ENCODE measurements at regions not wholly inside any gene's neighbourhood (a gene's known extent, or its start where the extent isn't known, plus 50 kb on each side); places are given as distances from the start of the nearest gene placed in this dataset.

DNA sequence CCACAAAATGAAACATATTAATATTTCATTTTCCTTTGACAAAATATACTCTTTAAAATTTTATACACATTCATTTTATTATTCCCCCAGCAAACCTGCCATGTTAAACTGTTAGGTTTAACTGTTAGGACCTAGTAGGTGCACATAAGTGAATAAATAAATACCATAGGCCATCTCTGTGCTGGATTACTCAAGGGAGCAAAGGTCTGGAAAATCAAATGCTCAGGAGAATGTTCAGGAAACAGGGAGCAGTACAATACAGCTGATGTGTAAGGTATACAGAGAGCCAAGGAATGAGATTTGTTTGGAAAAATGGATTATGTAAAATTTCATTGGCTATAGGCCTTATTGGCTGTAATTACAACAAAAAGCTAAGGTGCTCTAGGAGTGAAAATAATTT is 339.3 kb downstream of the BCKDHB start:
- FAIRE-seq, result no peak
- Histone ChIP-seq H2AFZ (ENCODE audit: low read length) (no peak overlapping the region), H3K79me2 (ENCODE audit: control insufficient read depth in 1 of 2, insufficient read depth in 2 of 2, low read length in 2 of 2) (no peaks in the 10 kb centered on the region), H3K79me1 (ENCODE audit: low read depth, low read length) (no peaks in the 10 kb centered on the region), H3K23ac (ENCODE audit: insufficient read length) (no peak overlapping the region), H3K56ac (replicated peaks; ENCODE audit: insufficient read length, low read depth, low read length) (no peak overlapping the region), H2AK5ac (ENCODE audit: low read depth, low read length) (no peak overlapping the region), H3K9ac (replicated peaks in 1 of 4; ENCODE audit: extremely low read depth in 1 of 4, low read depth in 3 of 4, low read length in 3 of 4) (no peak overlapping the region), H2BK5ac (ENCODE audit: low read depth, low read length) (no peak overlapping the region), H3K4ac (replicated peaks; ENCODE audit: insufficient read length, low read depth, low read length) (no peak overlapping the region), H4K8ac (ENCODE audit: extremely low read depth, insufficient read depth, low read length) (no peak overlapping the region), H3K27me3 (replicated peaks in 1 of 4; ENCODE audit: control insufficient read depth in 3 of 4, extremely low read depth in 1 of 4, insufficient read depth in 3 of 4, low read length in 3 of 4) (no peaks in the 10 kb centered on the region), H2BK120ac (replicated peaks; ENCODE audit: low read depth, low read length) (no peak overlapping the region), H3K4me3 (ENCODE audit: extremely low read depth in 1 of 4, insufficient read depth in 2 of 4, low read depth in 3 of 4, low read length in 4 of 4) (no peak overlapping the region), H2BK20ac (ENCODE audit: low read length) (no peak overlapping the region), H3K18ac (ENCODE audit: extremely low read depth, low read length) (no peak overlapping the region), H3K14ac (ENCODE audit: insufficient read length) (no peak overlapping the region), H3K4me1 (replicated peaks in 1 of 4; ENCODE audit: control insufficient read depth in 3 of 4, insufficient read depth in 4 of 4, low read length in 3 of 4) (no peaks in the 10 kb centered on the region), H4K91ac (replicated peaks; ENCODE audit: insufficient read length, low read length) (no peak overlapping the region), H4K20me1 (replicated peaks in 1 of 2; ENCODE audit: control insufficient read depth in 1 of 2, insufficient read depth in 2 of 2, low read length in 2 of 2) (no peaks in the 10 kb centered on the region), H3K9me3 (ENCODE audit: insufficient read depth in 2 of 2, low read depth in 1 of 2, low read length in 1 of 2) (peaks cover 10 to 16% of the 10 kb centered on the region in 2 experiments), H3K4me2 (ENCODE audit: insufficient read depth in 1 of 2, low read depth in 2 of 2, low read length in 2 of 2) (no peak overlapping the region), H2BK12ac (ENCODE audit: low read depth, low read length) (no peak overlapping the region), H4K5ac (ENCODE audit: insufficient read length, low read depth, low read length) (no peak overlapping the region), H2BK15ac (ENCODE audit: low read length) (no peak overlapping the region), H3K27ac (ENCODE audit: low read depth, low read length) (no peak overlapping the region), H3K36me3 (ENCODE audit: control insufficient read depth in 2 of 4, insufficient read depth in 4 of 4, low read length in 3 of 4) (0 out of 8 replicates have a peak, but pooled peaks cover 0 to 2% (median 0%) of the 10 kb centered on the region in 4 experiments), H3K23me2 (ENCODE audit: low read depth, low read length) (no peaks in the 10 kb centered on the region)
- CTCF ChIA-PET (ENCODE audit: partially characterized antibody), result interaction anchor here (0.9 kb wide), 1 partner anchor 93 kb away, joined by 3 read pairs; no protein-coding TSS in a partner anchor
- POLR2A ChIA-PET (ENCODE audit: partially characterized antibody), result no interaction called here
- TF ChIP-seq RXRA (IDR thresholded peaks at IDR 0.05; ENCODE audit: insufficient read depth, low read depth, low read length) (no peak), MAFK (IDR thresholded peaks at IDR 0.05; ENCODE audit: low read depth, low read length) (no peak), GABPA (IDR thresholded peaks at IDR 0.05; ENCODE audit: borderline replicate concordance, insufficient read depth, low read length) (no peak), RFX5 (IDR thresholded peaks at IDR 0.05; ENCODE audit: borderline replicate concordance, low read depth, low read length) (no peak), CBX5 (IDR thresholded peaks at IDR 0.05; ENCODE audit: low read depth, low read length) (no peak), PHF8 (conservative IDR thresholded peaks at IDR 0.05; ENCODE audit: low read depth, low read length) (no peak), BCL11A (IDR thresholded peaks at IDR 0.05; ENCODE audit: low read depth in 2 of 2, low read length in 2 of 2) (no peak), CHD2 (IDR thresholded peaks at IDR 0.05; ENCODE audit: low read length) (no peak)
- TF ChIP-seq, protein P1, sequence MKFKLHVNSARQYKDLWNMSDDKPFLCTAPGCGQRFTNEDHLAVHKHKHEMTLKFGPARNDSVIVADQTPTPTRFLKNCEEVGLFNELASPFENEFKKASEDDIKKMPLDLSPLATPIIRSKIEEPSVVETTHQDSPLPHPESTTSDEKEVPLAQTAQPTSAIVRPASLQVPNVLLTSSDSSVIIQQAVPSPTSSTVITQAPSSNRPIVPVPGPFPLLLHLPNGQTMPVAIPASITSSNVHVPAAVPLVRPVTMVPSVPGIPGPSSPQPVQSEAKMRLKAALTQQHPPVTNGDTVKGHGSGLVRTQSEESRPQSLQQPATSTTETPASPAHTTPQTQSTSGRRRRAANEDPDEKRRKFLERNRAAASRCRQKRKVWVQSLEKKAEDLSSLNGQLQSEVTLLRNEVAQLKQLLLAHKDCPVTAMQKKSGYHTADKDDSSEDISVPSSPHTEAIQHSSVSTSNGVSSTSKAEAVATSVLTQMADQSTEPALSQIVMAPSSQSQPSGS (IDR thresholded peaks at IDR 0.05; ENCODE audit: low read length), result no peak
- TF ChIP-seq, protein P2, sequence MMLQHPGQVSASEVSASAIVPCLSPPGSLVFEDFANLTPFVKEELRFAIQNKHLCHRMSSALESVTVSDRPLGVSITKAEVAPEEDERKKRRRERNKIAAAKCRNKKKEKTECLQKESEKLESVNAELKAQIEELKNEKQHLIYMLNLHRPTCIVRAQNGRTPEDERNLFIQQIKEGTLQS (IDR thresholded peaks at IDR 0.05; ENCODE audit: insufficient read depth, low read depth, low read length), result no peak
- no peak for DNase-seq (ENCODE audit: low read depth in 1 of 2, low spot score in 2 of 2)

Data from H1 (cell line).